Stimulated activated CD8-positive, alpha-beta memory T cell treated with anti-CD3 and anti-CD28 coated beads, Interleukin-4, amount 100 ng/mL, for 24 hours (primary cell): ENCODE measurements at regions not wholly inside any gene's neighbourhood (a gene's known extent, or its start where the extent isn't known, plus 50 kb on each side); places are given as distances from the start of the nearest gene placed in this dataset.

ENCODE experiments used
- DNase-seq: peaks from one replicate; pipeline ENCODE4 v3.0.0-alpha.2; 2020; ENCODE audit warnings: low read depth

GRCh38 chr12:25005376-25005775, 56.5 kb upstream of the BCAT1 start:
- no peak for DNase-seq

DNA sequence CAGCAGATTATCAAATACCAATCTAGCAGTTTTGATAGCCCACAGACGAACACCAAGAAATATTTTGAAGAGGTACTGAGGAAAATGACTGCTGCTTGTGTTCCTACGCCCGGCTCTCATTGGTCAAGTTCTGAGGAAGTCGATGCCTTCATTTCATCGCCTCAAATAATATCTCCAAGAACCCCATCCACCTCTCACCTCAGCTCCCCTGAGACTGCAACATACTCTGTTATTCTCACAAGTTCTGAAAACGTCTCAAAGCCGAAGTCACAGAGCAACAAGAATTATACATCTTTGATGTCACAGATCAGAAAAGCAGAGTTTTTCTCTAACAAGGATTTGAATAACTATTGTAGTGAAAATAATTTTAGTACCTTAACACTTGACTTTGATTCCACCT, 55.5 kb upstream of the BCAT1 start:
- DNase-seq = no peak

DNA sequence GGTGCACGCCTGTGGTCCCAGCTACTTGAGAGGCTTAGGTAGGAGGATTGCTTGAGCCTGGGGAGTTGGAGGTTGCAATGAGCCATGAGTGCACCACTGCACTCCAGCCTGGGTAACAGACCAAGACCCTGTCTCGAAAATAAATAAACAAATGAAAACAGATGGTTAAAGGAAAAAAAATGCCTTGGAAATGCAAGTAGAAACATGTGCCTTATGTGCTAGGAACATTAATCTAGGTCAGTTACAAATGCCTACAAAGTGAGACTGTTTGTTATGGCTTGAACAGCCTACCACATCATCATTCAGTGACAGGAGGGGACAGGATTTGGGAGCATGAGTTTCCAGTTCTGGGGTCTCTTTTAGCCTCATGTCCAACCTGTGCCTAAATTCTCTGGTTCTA, 52.4 kb upstream of the BCAT1 start:
- DNase-seq = no peak
